ENCODE measurements at regions not wholly inside any gene's neighbourhood (a gene's known extent, or its start where the extent isn't known, plus 50 kb on each side); places are given as distances from the start of the nearest gene placed in this dataset.

- TF ChIP-seq, protein P1, sequence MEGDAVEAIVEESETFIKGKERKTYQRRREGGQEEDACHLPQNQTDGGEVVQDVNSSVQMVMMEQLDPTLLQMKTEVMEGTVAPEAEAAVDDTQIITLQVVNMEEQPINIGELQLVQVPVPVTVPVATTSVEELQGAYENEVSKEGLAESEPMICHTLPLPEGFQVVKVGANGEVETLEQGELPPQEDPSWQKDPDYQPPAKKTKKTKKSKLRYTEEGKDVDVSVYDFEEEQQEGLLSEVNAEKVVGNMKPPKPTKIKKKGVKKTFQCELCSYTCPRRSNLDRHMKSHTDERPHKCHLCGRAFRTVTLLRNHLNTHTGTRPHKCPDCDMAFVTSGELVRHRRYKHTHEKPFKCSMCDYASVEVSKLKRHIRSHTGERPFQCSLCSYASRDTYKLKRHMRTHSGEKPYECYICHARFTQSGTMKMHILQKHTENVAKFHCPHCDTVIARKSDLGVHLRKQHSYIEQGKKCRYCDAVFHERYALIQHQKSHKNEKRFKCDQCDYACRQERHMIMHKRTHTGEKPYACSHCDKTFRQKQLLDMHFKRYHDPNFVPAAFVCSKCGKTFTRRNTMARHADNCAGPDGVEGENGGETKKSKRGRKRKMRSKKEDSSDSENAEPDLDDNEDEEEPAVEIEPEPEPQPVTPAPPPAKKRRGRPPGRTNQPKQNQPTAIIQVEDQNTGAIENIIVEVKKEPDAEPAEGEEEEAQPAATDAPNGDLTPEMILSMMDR (IDR thresholded peaks at IDR 0.05) = no peak
- TF ChIP-seq POLR2A (IDR thresholded peaks at IDR 0.05) = no peak
Measured at GRCh38 chr12:25014961-25015360, 66.1 kb upstream of the BCAT1 start.

Data from lower leg skin (tissue), 3 donors.